ENCODE measurements at regions not wholly inside any gene's neighbourhood (a gene's known extent, or its start where the extent isn't known, plus 50 kb on each side); places are given as distances from the start of the nearest gene placed in this dataset.

GRCh38 chr16:73275448-73275847 is 227.5 kb upstream of the ZFHX3 start:
- H3K4me3 ChIP-seq (replicated peaks; ENCODE audit: low read depth, low read length): no peak overlapping the region
- no peak for DNase-seq (ENCODE audit: extremely low read depth, low read depth)
- TF ChIP-seq CTCF (IDR thresholded peaks at IDR 0.05; ENCODE audit: low read depth, low read length, missing control alignments): no peak

- H3K4me3 ChIP-seq (replicated peaks; ENCODE audit: low read depth, low read length): no peak overlapping the region
- DNase-seq (ENCODE audit: extremely low read depth, low read depth): no peak
- no peak for TF ChIP-seq CTCF (IDR thresholded peaks at IDR 0.05; ENCODE audit: low read depth, low read length, missing control alignments)
These were observed 227.1 kb upstream of the ZFHX3 start for GRCh38 chr16:73275024-73275423.

- no peak for TF ChIP-seq CTCF (IDR thresholded peaks at IDR 0.05; ENCODE audit: low read depth, low read length, missing control alignments)
- no peak overlapping the region for H3K4me3 ChIP-seq (replicated peaks; ENCODE audit: low read depth, low read length)
- DNase-seq (ENCODE audit: extremely low read depth, low read depth): no peak
These were observed 226.2 kb upstream of the ZFHX3 start for GRCh38 chr16:73274140-73274539.

- peak; percentile 36 for TF ChIP-seq CTCF (IDR thresholded peaks at IDR 0.05; ENCODE audit: low read depth, low read length, missing control alignments)
- no peak for DNase-seq (ENCODE audit: extremely low read depth, low read depth)
- no peak overlapping the region for H3K4me3 ChIP-seq (replicated peaks; ENCODE audit: low read depth, low read length)
These were observed 220.6 kb upstream of the ZFHX3 start for GRCh38 chr16:73268366-73268993.

GRCh38 chr16:73265935-73266334 is 218.0 kb upstream of the ZFHX3 start:
- no peak overlapping the region for H3K4me3 ChIP-seq (replicated peaks; ENCODE audit: low read depth, low read length)
- DNase-seq (ENCODE audit: extremely low read depth, low read depth): no peak
- no peak for TF ChIP-seq CTCF (IDR thresholded peaks at IDR 0.05; ENCODE audit: low read depth, low read length, missing control alignments)

- TF ChIP-seq CTCF (IDR thresholded peaks at IDR 0.05; ENCODE audit: low read depth, low read length, missing control alignments): no peak
- no peak overlapping the region for H3K4me3 ChIP-seq (replicated peaks; ENCODE audit: low read depth, low read length)
- DNase-seq (ENCODE audit: extremely low read depth, low read depth): no peak
These were observed 217.4 kb upstream of the ZFHX3 start for GRCh38 chr16:73265124-73265837.

Data from HFF-Myc (cell line).